CD14-positive monocyte (primary cell): ENCODE measurements at regions not wholly inside any gene's neighbourhood (a gene's known extent, or its start where the extent isn't known, plus 50 kb on each side); places are given as distances from the start of the nearest gene placed in this dataset.

Experiments used
- DNase-seq, 3 donors: peaks; one replicate each; pipeline ENCODE4 v3.0.0-alpha.2; 2011 to 2022
- H2AFZ ChIP-seq: 2 replicates; pipeline ENCODE4 v1.6.0; 2012; ENCODE audit warnings: mild to moderate bottlenecking, low read depth, low read length, inconsistent platforms; ENCODE audit not compliant: insufficient read depth, poor library complexity, severe bottlenecking
- H3K27ac ChIP-seq, 2 donors: 1 replicate in 1 of 2; 2 replicates in 1 of 2; pipeline ENCODE4 v1.5.1; 2012 to 2013; ENCODE audit warnings: low read length in 2 of 2, control low read depth in 1 of 2, inconsistent platforms in 1 of 2, low read depth in 1 of 2, mild to moderate bottlenecking in 1 of 2
- H3K27me3 ChIP-seq, 2 donors: one replicate each; pipeline versions ENCODE4 v1.6.0 to v1.6.1; 2011 to 2013; ENCODE audit warnings: low read length in 2 of 2; ENCODE audit not compliant: control insufficient read depth in 2 of 2, insufficient read depth in 2 of 2
- H3K36me3 ChIP-seq, 2 donors: replicated peaks in 1 of 2; 1 replicate in 1 of 2; 2 replicates in 1 of 2; pipeline versions ENCODE4 v1.5.1 to v1.6.1; 2012 to 2013; ENCODE audit warnings: low read length in 2 of 2, control low read depth in 1 of 2, inconsistent platforms in 1 of 2, mild to moderate bottlenecking in 1 of 2; ENCODE audit not compliant: insufficient read depth in 2 of 2, control insufficient read depth in 1 of 2
- H3K4me1 ChIP-seq, 2 donors: 1 replicate in 1 of 2; 2 replicates in 1 of 2; pipeline versions ENCODE4 v1.5.1 to v1.6.1; 2012 to 2013; ENCODE audit warnings: low read length in 2 of 2, control low read depth in 1 of 2, inconsistent platforms in 1 of 2, mild to moderate bottlenecking in 1 of 2, moderate library complexity in 1 of 2; ENCODE audit not compliant: insufficient read depth in 2 of 2, control insufficient read depth in 1 of 2
- H3K4me2 ChIP-seq: replicated peaks from 2 replicates; pipeline ENCODE3; 2012; ENCODE audit warnings: low read length, moderate library complexity, mild to moderate bottlenecking; ENCODE audit not compliant: poor library complexity, severe bottlenecking; ENCODE audit errors: extremely low read depth
- H3K4me3 ChIP-seq, 3 experiments: fragments of 200-600 bp in 1 of 3; sonication (generic) in 1 of 3; replicated peaks in 1 of 3; 1 replicate in 2 of 3; 2 replicates in 1 of 3; pipeline ENCODE4 v1.5.1; 2011 to 2013; ENCODE audit warnings: low read length in 3 of 3, mild to moderate bottlenecking in 3 of 3, control low read depth in 2 of 3, low read depth in 2 of 3, inconsistent platforms in 1 of 3, moderate library complexity in 1 of 3
- H3K79me2 ChIP-seq: 2 replicates; pipeline ENCODE4 v1.6.0; 2012; ENCODE audit warnings: mild to moderate bottlenecking, control low read depth, inconsistent platforms, low read length, moderate library complexity; ENCODE audit not compliant: insufficient read depth
- H3K9ac ChIP-seq: 2 replicates; pipeline ENCODE4 v1.6.0; 2017; ENCODE audit warnings: low read length, mild to moderate bottlenecking; ENCODE audit not compliant: insufficient read depth, poor library complexity, severe bottlenecking
- H3K9me3 ChIP-seq, 2 donors: replicated peaks in 1 of 2; 1 replicate in 1 of 2; 2 replicates in 1 of 2; pipeline versions ENCODE4 v1.5.1 to v1.6.1; 2012 to 2013; ENCODE audit warnings: low read length in 2 of 2, control low read depth in 1 of 2; ENCODE audit not compliant: control insufficient read depth in 1 of 2, insufficient read depth in 1 of 2
- H4K20me1 ChIP-seq: 2 replicates; pipeline ENCODE4 v1.6.0; 2012; ENCODE audit warnings: mild to moderate bottlenecking, low read length, control low read depth, moderate library complexity; ENCODE audit not compliant: insufficient read depth
- H3K27ac Mint-ChIP-seq, 7 donors: one replicate each; pipeline ENCODE4 v1.8.0; 2020; ENCODE audit warnings: mild to moderate bottlenecking in 7 of 7, mixed read lengths in 7 of 7, moderate library complexity in 6 of 7, inconsistent platforms in 2 of 7
- H3K27me3 Mint-ChIP-seq, 3 donors: one replicate each; pipeline ENCODE4 v1.8.0; 2021 to 2022; ENCODE audit warnings: low read depth in 3 of 3, mild to moderate bottlenecking in 3 of 3, mixed read lengths in 3 of 3, moderate library complexity in 3 of 3, inconsistent platforms in 1 of 3
- H3K36me3 Mint-ChIP-seq, 2 donors: one replicate each; pipeline ENCODE4 v1.8.0; 2020; ENCODE audit warnings: mixed read lengths in 2 of 2, inconsistent platforms in 1 of 2, mild to moderate bottlenecking in 1 of 2
- H3K4me1 Mint-ChIP-seq: one replicate; pipeline ENCODE4 v1.8.0; 2020; ENCODE audit warnings: mild to moderate bottlenecking, mixed read lengths
- H3K4me3 Mint-ChIP-seq, 2 donors: one replicate each; pipeline ENCODE4 v1.8.0; 2020; ENCODE audit warnings: mild to moderate bottlenecking in 2 of 2, mixed read lengths in 2 of 2, moderate library complexity in 1 of 2
- H3K9me3 Mint-ChIP-seq, 7 donors: one replicate each; pipeline ENCODE4 v1.8.0; 2020 to 2022; ENCODE audit warnings: mixed read lengths in 7 of 7, mild to moderate bottlenecking in 6 of 7, moderate library complexity in 6 of 7, inconsistent platforms in 2 of 7
- CTCF ChIP-seq: fragments of 200-600 bp; IDR thresholded peaks from one replicate; pipeline ENCODE4 v1.8.0; 2022; ENCODE audit warnings: antibody characterized with exemption, mild to moderate bottlenecking
- WGBS: methylation state at CpG from one replicate; pipeline ENCODE4 v1.1.5; 2013; ENCODE audit warnings: missing lambda C conversion rate; ENCODE audit not compliant: insufficient coverage; 5-methylcytosine and 5-hydroxymethylcytosine counted together
- intact Hi-C, 2 donors: fragments of 100-400 bp; cut with micrococcal nuclease; formaldehyde crosslinking; loops; one replicate each; pipeline versions ENCODE4 v1.15.0 to v1.15.1; 2023

- Histone ChIP-seq H3K9me3 (no peaks in the 10 kb centered on the region), H4K20me1 (no peaks in the 10 kb centered on the region), H3K4me1 (no peaks in the 10 kb centered on the region), H3K27ac (no peak overlapping the region), H3K9ac (no peak overlapping the region), H2AFZ (no peak overlapping the region), H3K27me3 (no peaks in the 10 kb centered on the region), H3K4me3 (no peak overlapping the region), H3K4me2 (no peak overlapping the region), H3K79me2 (no peaks in the 10 kb centered on the region), H3K36me3 (no peaks in the 10 kb centered on the region)
- WGBS: no CpG with 5 or more reads among the region's 2 CpGs
- Mint-ChIP-seq H3K4me3 (no peak overlapping the region), H3K9me3 (no peaks in the 10 kb centered on the region), H3K4me1 (no peaks in the 10 kb centered on the region), H3K36me3 (no peaks in the 10 kb centered on the region), H3K27me3 (no peaks in the 10 kb centered on the region), H3K27ac (no peak overlapping the region)
- no peak for DNase-seq
- intact Hi-C loops: no loop called here
- no peak for TF ChIP-seq CTCF
These were observed 894.1 kb upstream of the PIK3C3 start for GRCh38 chr18:41060967-41061366.

- Histone ChIP-seq H3K36me3 (no peaks in the 10 kb centered on the region), H3K4me1 (no peaks in the 10 kb centered on the region), H3K9ac (no peak overlapping the region), H4K20me1 (no peaks in the 10 kb centered on the region), H3K27me3 (no peaks in the 10 kb centered on the region), H3K4me2 (no peak overlapping the region), H3K79me2 (no peaks in the 10 kb centered on the region), H2AFZ (no peak overlapping the region), H3K4me3 (no peak overlapping the region), H3K9me3 (no peaks in the 10 kb centered on the region), H3K27ac (no peak overlapping the region)
- H3K4me3 Mint-ChIP-seq: no peak overlapping the region
- H3K36me3 Mint-ChIP-seq: no peaks in the 10 kb centered on the region
- intact Hi-C loops: no loop called here
- DNase-seq: no peak
- no peaks in the 10 kb centered on the region for H3K4me1 Mint-ChIP-seq
- no CpG with 5 or more reads among the region's 1 CpG for WGBS
- no peak overlapping the region for H3K27ac Mint-ChIP-seq
- H3K27me3 Mint-ChIP-seq: no peaks in the 10 kb centered on the region
- TF ChIP-seq CTCF: no peak
- peaks cover 0 to 2% (median 0%) of the 10 kb centered on the region in 7 donors for H3K9me3 Mint-ChIP-seq
These were observed 896.0 kb upstream of the PIK3C3 start for GRCh38 chr18:41059126-41059415.
